GM23338 (cell line): ENCODE measurements at regions not wholly inside any gene's neighbourhood (a gene's known extent, or its start where the extent isn't known, plus 50 kb on each side); places are given as distances from the start of the nearest gene placed in this dataset.

ENCODE experiments used
- EZH2 ChIP-seq: fragments of 200-600 bp; sonication (generic); IDR thresholded peaks from one replicate; pipeline ENCODE4 v1.8.0; 2017; ENCODE audit warnings: antibody characterized with exemption, mild to moderate bottlenecking, low read depth; ENCODE audit not compliant: unreplicated experiment
- EZH2phosphoT487 ChIP-seq: fragments of 200-600 bp; sonication (generic); IDR thresholded peaks from one replicate; pipeline ENCODE4 v1.8.1; 2018; ENCODE audit warnings: antibody characterized with exemption; ENCODE audit not compliant: unreplicated experiment
- POLR2AphosphoS5 ChIP-seq: IDR thresholded peaks from 2 replicates; pipeline ENCODE4 v1.6.1; 2016; ENCODE audit warnings: antibody characterized with exemption, low read depth
- STAT1 ChIP-seq: IDR thresholded peaks from one replicate; pipeline ENCODE4 v1.6.1; 2016; ENCODE audit warnings: antibody characterized with exemption; ENCODE audit not compliant: unreplicated experiment
- ZNF114 ChIP-seq: fragments of 250-450 bp; sonication (Bioruptor Pico); IDR thresholded peaks from 2 replicates; pipeline ENCODE4 v1.5.0; 2020; ENCODE audit warnings: mild to moderate bottlenecking, moderate library complexity
- TF ChIP-seq, protein P1 (sequence below), 2 experiments: fragments of 200-600 bp in 1 of 2; sonication (generic) in 1 of 2; conservative IDR thresholded peaks; 2 replicates each; pipeline versions ENCODE4 v1.5.1 to v1.6.1; 2016 to 2017; ENCODE audit warnings: antibody characterized with exemption in 2 of 2, low read depth in 2 of 2, mild to moderate bottlenecking in 2 of 2, moderate library complexity in 1 of 2
- TF ChIP-seq, protein P2 (sequence below): IDR thresholded peaks from one replicate; pipeline ENCODE4 v1.6.1; 2018; ENCODE audit warnings: antibody characterized with exemption; ENCODE audit not compliant: unreplicated experiment

- TF ChIP-seq, protein P1, sequence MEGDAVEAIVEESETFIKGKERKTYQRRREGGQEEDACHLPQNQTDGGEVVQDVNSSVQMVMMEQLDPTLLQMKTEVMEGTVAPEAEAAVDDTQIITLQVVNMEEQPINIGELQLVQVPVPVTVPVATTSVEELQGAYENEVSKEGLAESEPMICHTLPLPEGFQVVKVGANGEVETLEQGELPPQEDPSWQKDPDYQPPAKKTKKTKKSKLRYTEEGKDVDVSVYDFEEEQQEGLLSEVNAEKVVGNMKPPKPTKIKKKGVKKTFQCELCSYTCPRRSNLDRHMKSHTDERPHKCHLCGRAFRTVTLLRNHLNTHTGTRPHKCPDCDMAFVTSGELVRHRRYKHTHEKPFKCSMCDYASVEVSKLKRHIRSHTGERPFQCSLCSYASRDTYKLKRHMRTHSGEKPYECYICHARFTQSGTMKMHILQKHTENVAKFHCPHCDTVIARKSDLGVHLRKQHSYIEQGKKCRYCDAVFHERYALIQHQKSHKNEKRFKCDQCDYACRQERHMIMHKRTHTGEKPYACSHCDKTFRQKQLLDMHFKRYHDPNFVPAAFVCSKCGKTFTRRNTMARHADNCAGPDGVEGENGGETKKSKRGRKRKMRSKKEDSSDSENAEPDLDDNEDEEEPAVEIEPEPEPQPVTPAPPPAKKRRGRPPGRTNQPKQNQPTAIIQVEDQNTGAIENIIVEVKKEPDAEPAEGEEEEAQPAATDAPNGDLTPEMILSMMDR (conservative IDR thresholded peaks at IDR 0.05; ENCODE audit: low read depth in 2 of 2), result peak in 1 of 2 experiments; percentile 49; a peak in 3 of 4 replicates
- TF ChIP-seq POLR2AphosphoS5 (no peak), EZH2phosphoT487 (no peak), EZH2 (no peak), ZNF114 (no peak), STAT1 (no peak)
- TF ChIP-seq, protein P2, sequence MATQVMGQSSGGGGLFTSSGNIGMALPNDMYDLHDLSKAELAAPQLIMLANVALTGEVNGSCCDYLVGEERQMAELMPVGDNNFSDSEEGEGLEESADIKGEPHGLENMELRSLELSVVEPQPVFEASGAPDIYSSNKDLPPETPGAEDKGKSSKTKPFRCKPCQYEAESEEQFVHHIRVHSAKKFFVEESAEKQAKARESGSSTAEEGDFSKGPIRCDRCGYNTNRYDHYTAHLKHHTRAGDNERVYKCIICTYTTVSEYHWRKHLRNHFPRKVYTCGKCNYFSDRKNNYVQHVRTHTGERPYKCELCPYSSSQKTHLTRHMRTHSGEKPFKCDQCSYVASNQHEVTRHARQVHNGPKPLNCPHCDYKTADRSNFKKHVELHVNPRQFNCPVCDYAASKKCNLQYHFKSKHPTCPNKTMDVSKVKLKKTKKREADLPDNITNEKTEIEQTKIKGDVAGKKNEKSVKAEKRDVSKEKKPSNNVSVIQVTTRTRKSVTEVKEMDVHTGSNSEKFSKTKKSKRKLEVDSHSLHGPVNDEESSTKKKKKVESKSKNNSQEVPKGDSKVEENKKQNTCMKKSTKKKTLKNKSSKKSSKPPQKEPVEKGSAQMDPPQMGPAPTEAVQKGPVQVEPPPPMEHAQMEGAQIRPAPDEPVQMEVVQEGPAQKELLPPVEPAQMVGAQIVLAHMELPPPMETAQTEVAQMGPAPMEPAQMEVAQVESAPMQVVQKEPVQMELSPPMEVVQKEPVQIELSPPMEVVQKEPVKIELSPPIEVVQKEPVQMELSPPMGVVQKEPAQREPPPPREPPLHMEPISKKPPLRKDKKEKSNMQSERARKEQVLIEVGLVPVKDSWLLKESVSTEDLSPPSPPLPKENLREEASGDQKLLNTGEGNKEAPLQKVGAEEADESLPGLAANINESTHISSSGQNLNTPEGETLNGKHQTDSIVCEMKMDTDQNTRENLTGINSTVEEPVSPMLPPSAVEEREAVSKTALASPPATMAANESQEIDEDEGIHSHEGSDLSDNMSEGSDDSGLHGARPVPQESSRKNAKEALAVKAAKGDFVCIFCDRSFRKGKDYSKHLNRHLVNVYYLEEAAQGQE, result no peak
Observed at GRCh38 chr4:188903986-188904385, 764.7 kb downstream of the TRIML1 start.
